ENCODE measurements at regions not wholly inside any gene's neighbourhood (a gene's known extent, or its start where the extent isn't known, plus 50 kb on each side); places are given as distances from the start of the nearest gene placed in this dataset.
A peak's percentile ranks its signal among the peaks of the same experiment; 100 is the strongest.

- DNase-seq (ENCODE audit: low spot score): no peak
These were observed 234.9 kb downstream of the OPA1 start for GRCh38 chr3:193827871-193828270.

- no peak for DNase-seq (ENCODE audit: low spot score)
These were observed 235.5 kb downstream of the OPA1 start for GRCh38 chr3:193828477-193828876.

GRCh38 chr3:193829781-193830180, 236.8 kb downstream of the OPA1 start:
- no peak for DNase-seq (ENCODE audit: low spot score)

- no peak for DNase-seq (ENCODE audit: low spot score)
These were observed 237.8 kb downstream of the OPA1 start for GRCh38 chr3:193830791-193831191.

GRCh38 chr3:193831495-193832455, 238.8 kb downstream of the OPA1 start:
- DNase-seq (ENCODE audit: low spot score): peak; percentile 60

GRCh38 chr3:193832833-193833413, 239.9 kb downstream of the OPA1 start:
- no peak for DNase-seq (ENCODE audit: low spot score)

GRCh38 chr3:193833592-193833991, 240.6 kb downstream of the OPA1 start:
- no peak for DNase-seq (ENCODE audit: low spot score)

GRCh38 chr3:193835414-193835813, 242.4 kb downstream of the OPA1 start:
- DNase-seq (ENCODE audit: low spot score): no peak

GRCh38 chr3:193836511-193836910, 243.5 kb downstream of the OPA1 start:
- DNase-seq (ENCODE audit: low spot score): no peak

- no peak for DNase-seq (ENCODE audit: low spot score)
These were observed 243.9 kb downstream of the OPA1 start for GRCh38 chr3:193836918-193837317.

- no peak for DNase-seq (ENCODE audit: low spot score)
These were observed 244.4 kb downstream of the OPA1 start for GRCh38 chr3:193837347-193837827.

GRCh38 chr3:193840111-193840641, 247.2 kb downstream of the OPA1 start:
- DNase-seq (ENCODE audit: low spot score): no peak

GRCh38 chr3:193841581-193841980, 248.6 kb downstream of the OPA1 start:
- no peak for DNase-seq (ENCODE audit: low spot score)

GRCh38 chr3:193842029-193842798, 249.2 kb downstream of the OPA1 start:
- peak; percentile 46 for DNase-seq (ENCODE audit: low spot score)

- DNase-seq (ENCODE audit: low spot score): no peak
These were observed 249.9 kb downstream of the OPA1 start for GRCh38 chr3:193842832-193843473.

GRCh38 chr3:193843474-193844301, 250.7 kb downstream of the OPA1 start:
- no peak for DNase-seq (ENCODE audit: low spot score)

- DNase-seq (ENCODE audit: low spot score): no peak
These were observed 251.5 kb downstream of the OPA1 start for GRCh38 chr3:193844472-193844871.

GRCh38 chr3:193845144-193845543, 252.1 kb downstream of the OPA1 start:
- no peak for DNase-seq (ENCODE audit: low spot score)

GRCh38 chr3:193846569-193846968, 253.6 kb downstream of the OPA1 start:
- no peak for DNase-seq (ENCODE audit: low spot score)

GRCh38 chr3:193847402-193847801, 254.4 kb downstream of the OPA1 start:
- no peak for DNase-seq (ENCODE audit: low spot score)

- no peak for DNase-seq (ENCODE audit: low spot score)
These were observed 255.5 kb downstream of the OPA1 start for GRCh38 chr3:193848547-193848946.
